Heart right ventricle (tissue), 16 donors: ENCODE measurements at regions not wholly inside any gene's neighbourhood (a gene's known extent, or its start where the extent isn't known, plus 50 kb on each side); places are given as distances from the start of the nearest gene placed in this dataset.
"Not testable (repeated sequence)": the region's sequence is repeated elsewhere in the genome, so short reads cannot be mapped to it uniquely, and the experiment has no call there.

Experiments
- ATAC-seq, 8 donors: fragments of 200-7000 bp; cut with Tn5 transposase; one replicate each; pipeline ENCODE4 v1.9.1; 2020; ENCODE audit warnings: mild to moderate bottlenecking in 8 of 8, moderate library complexity in 8 of 8, moderate number of reproducible peaks in 1 of 8
- DNase-seq, 2 donors: peaks; one replicate each; pipeline ENCODE4 v3.0.0-alpha.2; 2020
- H3K27ac ChIP-seq, 10 donors: fragments of 200-600 bp; sonication (generic) in 2 of 10; one replicate each; pipeline versions ENCODE4 v1.5.0 to v1.8.0; 2020 to 2022; ENCODE audit warnings: mild to moderate bottlenecking in 3 of 10
- H3K27me3 ChIP-seq, 7 donors: fragments of 200-600 bp; one replicate each; pipeline ENCODE4 v1.8.0; 2021 to 2022; ENCODE audit warnings: mild to moderate bottlenecking in 2 of 7
- H3K36me3 ChIP-seq, 9 donors: fragments of 200-600 bp; sonication (generic) in 1 of 9; one replicate each; pipeline versions ENCODE4 v1.5.0 to v1.8.0; 2020 to 2022; ENCODE audit warnings: mild to moderate bottlenecking in 2 of 9
- H3K4me1 ChIP-seq, 9 donors: fragments of 200-600 bp; sonication (generic) in 1 of 9; one replicate each; pipeline versions ENCODE4 v1.5.0 to v1.8.0; 2020 to 2022; ENCODE audit warnings: mild to moderate bottlenecking in 4 of 9
- H3K4me3 ChIP-seq, 10 donors: fragments of 200-600 bp; sonication (generic) in 2 of 10; one replicate each; pipeline versions ENCODE4 v1.5.0 to v1.8.0; 2020 to 2022; ENCODE audit warnings: mild to moderate bottlenecking in 7 of 10, moderate library complexity in 2 of 10
- H3K9me3 ChIP-seq, 11 donors: fragments of 200-600 bp in 10 of 11; sonication (generic) in 2 of 11; one replicate each; pipeline versions ENCODE4 v1.5.0 to v1.8.0; 2013 to 2022; ENCODE audit warnings: mild to moderate bottlenecking in 2 of 11, control low read depth in 1 of 11, moderate library complexity in 1 of 11
- CTCF ChIP-seq, 9 donors: fragments of 200-600 bp; sonication (generic) in 2 of 9; IDR thresholded peaks; one replicate each; pipeline versions ENCODE4 v1.5.0 to v1.8.0; 2021 to 2022; ENCODE audit warnings: antibody characterized with exemption in 9 of 9, mild to moderate bottlenecking in 5 of 9, moderate library complexity in 1 of 9
- WGBS, 2 donors: extraction: QIAGEN DNeasy Blood & Tissue Kit; methylation state at CpG; one replicate each; pipeline ENCODE4 v1.1.7; 2013; ENCODE audit warnings: inconsistent platforms in 1 of 2; 5-methylcytosine and 5-hydroxymethylcytosine counted together
- intact Hi-C, 10 donors: fragments of 100-400 bp; cut with DNase I; formaldehyde crosslinking; loops; one replicate each; pipeline versions ENCODE4 v1.11.1 to v1.14.2; 2022
- donor health status: Arrhythmogenic right ventricular cardiomyopathy.
- donor health status: ischemic (EF 13 %, LVEDD 7.1; RV severe dilation, severe dysfunction).
- donor health status: healthy with polysubstance abuse.
- donor health status: DM: no; HTN: yes; CAD: no.
- donor health status: DM: no; HTN: no; CAD: no.
- donor health status: ischemic (EF 25% LVEDD 6.9; RV normal size, moderate dysfunction).
- donor health status: ischemic (EF 25% LVEDD 5.7; RV mildly dilated, moderate dysfunction).
- donor health status: healthy.
- donor health status: DM: yes; HTN: yes; CAD: no.
- donor health status: Ischemic cardiomyopathy.
- donor health status: ischemic (EF 35%, LVEDD 5.7; RV mildly dilated, moderate dysfunction).
- donor health status: nonischemic (EF 11% LVEDD 7.7; RV severe dilation, severe dysfunction).
- donor health status: DM: yes; HTN: yes; CAD: no.
- donor health status: PGD.
- donor health status: ischemic (EF 29% LVEDD 5.4; RV normal size, mild dysfunction).
- donor health status: nonischemic (EF 23%, LVEDD 6.1; RV moderate dilation, normal function).

- DNase-seq: no peak
- Histone ChIP-seq H3K9me3 (no peaks in the 10 kb centered on the region), H3K36me3 (no peaks in the 10 kb centered on the region), H3K4me3 (no peak overlapping the region), H3K4me1 (peaks cover 0 to 10% (median 0%) of the 10 kb centered on the region in 9 donors), H3K27ac (no peak overlapping the region), H3K27me3 (no peaks in the 10 kb centered on the region)
- ATAC-seq: no peak
- no peak for TF ChIP-seq CTCF (IDR thresholded peaks at IDR 0.05)
- intact Hi-C loops: no loop called here
- 93 to 94% methylated on average over 2 of the region's 2 CpGs for WGBS, 2 donors
Observed at GRCh38 chr13:44784708-44785080, 204.6 kb downstream of the NUFIP1 start.

GRCh38 chr13:44783994-44784707 lies 205.1 kb downstream of the NUFIP1 start:
- intact Hi-C loops: no loop called here
- Histone ChIP-seq H3K36me3 (no peaks in the 10 kb centered on the region), H3K4me1 (peaks cover 0 to 10% (median 0%) of the 10 kb centered on the region in 9 donors), H3K27ac (no peak overlapping the region), H3K9me3 (no peaks in the 10 kb centered on the region), H3K27me3 (no peaks in the 10 kb centered on the region), H3K4me3 (no peak overlapping the region)
- ATAC-seq (no peak), DNase-seq (no peak)
- WGBS, 2 donors: 84 to 90% methylated on average over 4 of the region's 4 CpGs
- no peak for TF ChIP-seq CTCF (IDR thresholded peaks at IDR 0.05)

GRCh38 chr13:44780591-44781280 lies 204.6 kb upstream of the TSC22D1 start:
- 89 to 90% methylated on average over 10 of the region's 10 CpGs for WGBS, 2 donors
- TF ChIP-seq CTCF (IDR thresholded peaks at IDR 0.05): no peak
- no peak for DNase-seq
- no peak for ATAC-seq
- Histone ChIP-seq H3K27ac (no peak overlapping the region), H3K4me3 (no peak overlapping the region), H3K27me3 (no peaks in the 10 kb centered on the region), H3K36me3 (no peaks in the 10 kb centered on the region), H3K4me1 (no peaks in the 10 kb centered on the region), H3K9me3 (peaks cover 0 to 3% (median 0%) of the 10 kb centered on the region in 11 donors)
- intact Hi-C loops: no loop called here

GRCh38 chr13:44778761-44779484 lies 202.8 kb upstream of the TSC22D1 start:
- intact Hi-C loops: no loop called here
- no peak for TF ChIP-seq CTCF (IDR thresholded peaks at IDR 0.05)
- H3K4me1 ChIP-seq: no peaks in the 10 kb centered on the region

GRCh38 chr13:44775290-44775689 lies 199.2 kb upstream of the TSC22D1 start:
- WGBS, 2 donors: 85 to 89% methylated on average over 3 of the region's 3 CpGs

More at GRCh38 chr13:44778761-44779484, 202.8 kb upstream of the TSC22D1 start:
- DNase-seq (no peak), ATAC-seq (no peak)
- 71 to 72% methylated on average over 9 of the region's 9 CpGs for WGBS, 2 donors
- H3K27me3 ChIP-seq: no peaks in the 10 kb centered on the region
- H3K9me3 ChIP-seq: peaks cover 0 to 16% (median 0%) of the 10 kb centered on the region in 11 donors
- no peaks in the 10 kb centered on the region for H3K36me3 ChIP-seq
- H3K4me3 ChIP-seq: no peak overlapping the region
- no peak overlapping the region for H3K27ac ChIP-seq

More at GRCh38 chr13:44775290-44775689, 199.2 kb upstream of the TSC22D1 start:
- H3K9me3 ChIP-seq: peaks cover 0 to 16% (median 0%) of the 10 kb centered on the region in 11 donors
- H3K27ac ChIP-seq, intact Hi-C loops, DNase-seq, H3K36me3 ChIP-seq, H3K4me3 ChIP-seq, H3K4me1 ChIP-seq, H3K27me3 ChIP-seq, ATAC-seq: not testable (repeated sequence)
